Erythroblast (primary cell): ENCODE measurements at regions not wholly inside any gene's neighbourhood (a gene's known extent, or its start where the extent isn't known, plus 50 kb on each side); places are given as distances from the start of the nearest gene placed in this dataset.

Experiments
- GATA1 ChIP-seq: IDR thresholded peaks from 2 replicates; pipeline ENCODE4 v1.6.1; 2011; ENCODE audit warnings: low read depth, mild to moderate bottlenecking, control low read depth, low read length, moderate library complexity
- POLR2A ChIP-seq: IDR thresholded peaks from 2 replicates; pipeline ENCODE4 v1.6.1; 2011; ENCODE audit warnings: mild to moderate bottlenecking, low read length

GRCh38 chr10:117627561-117627960 lies 85.0 kb downstream of the EMX2 start:
- TF ChIP-seq POLR2A: no peak
- no peak for TF ChIP-seq GATA1
